Mammary epithelial cell (primary cell): ENCODE measurements at regions not wholly inside any gene's neighbourhood (a gene's known extent, or its start where the extent isn't known, plus 50 kb on each side); places are given as distances from the start of the nearest gene placed in this dataset.

Experiments
- CTCF ChIP-seq, 2 donors: IDR thresholded peaks in 1 of 2; conservative IDR thresholded peaks in 1 of 2; 2 replicates each; pipeline ENCODE4 v1.5.1; 2011 to 2012; ENCODE audit warnings: inconsistent platforms in 2 of 2, low read length in 2 of 2, mild to moderate bottlenecking in 2 of 2, control low read depth in 1 of 2, low read depth in 1 of 2; ENCODE audit not compliant: insufficient read depth in 1 of 2; ENCODE audit errors: extremely low read depth in 1 of 2
- EZH2 ChIP-seq: IDR thresholded peaks from 2 replicates; pipeline ENCODE4 v1.6.1; 2012; ENCODE audit warnings: low read length, inconsistent platforms, borderline replicate concordance

GRCh38 chr2:212773808-212774339, 235.3 kb upstream of the ERBB4 start:
- no peak for TF ChIP-seq CTCF (conservative IDR thresholded peaks at IDR 0.05 in 1 of 2, IDR thresholded peaks at IDR 0.05 in 1 of 2; ENCODE audit: extremely low read depth in 1 of 2, insufficient read depth in 1 of 2, low read depth in 1 of 2, low read length in 2 of 2)
- no peak for TF ChIP-seq EZH2
